Mesendoderm (in vitro differentiated cells): ENCODE measurements at regions not wholly inside any gene's neighbourhood (a gene's known extent, or its start where the extent isn't known, plus 50 kb on each side); places are given as distances from the start of the nearest gene placed in this dataset.

Source experiments
- DNase-seq: peaks from one replicate; pipeline ENCODE4 v3.0.0; 2013
- H2AK5ac ChIP-seq: 2 replicates; pipeline ENCODE4 v1.6.1; 2013; ENCODE audit warnings: low read length, inconsistent platforms
- H2BK120ac ChIP-seq: 2 replicates; pipeline ENCODE4 v1.6.1; 2013; ENCODE audit warnings: low read depth, mild to moderate bottlenecking, low read length, moderate library complexity, mixed read lengths
- H2BK15ac ChIP-seq: replicated peaks from 2 replicates; pipeline ENCODE4 v1.6.1; 2013; ENCODE audit warnings: low read depth, mild to moderate bottlenecking, moderate library complexity
- H2BK5ac ChIP-seq: 2 replicates; pipeline ENCODE4 v1.6.1; 2013; ENCODE audit warnings: low read length, inconsistent platforms
- H3K18ac ChIP-seq: 2 replicates; pipeline ENCODE4 v1.6.1; 2013; ENCODE audit warnings: mild to moderate bottlenecking, low read length, mixed read lengths
- H3K23ac ChIP-seq: one replicate; pipeline ENCODE4 v1.6.1; 2013; ENCODE audit warnings: low read length
- H3K27ac ChIP-seq: 2 replicates; pipeline ENCODE4 v1.5.1; 2013; ENCODE audit warnings: low read depth, mild to moderate bottlenecking, inconsistent platforms, low read length, moderate library complexity
- H3K27me3 ChIP-seq: 2 replicates; pipeline ENCODE4 v1.6.1; 2013; ENCODE audit warnings: low read length, control low read depth, mild to moderate bottlenecking, inconsistent platforms; ENCODE audit not compliant: insufficient read depth, poor library complexity
- H3K36me3 ChIP-seq: 2 replicates; pipeline ENCODE4 v1.6.1; 2013; ENCODE audit warnings: low read length, inconsistent platforms; ENCODE audit not compliant: control insufficient read depth, insufficient read depth
- H3K4ac ChIP-seq: one replicate; pipeline ENCODE4 v1.6.1; 2013; ENCODE audit warnings: low read depth, mild to moderate bottlenecking, low read length, moderate library complexity
- H3K4me1 ChIP-seq: 2 replicates; pipeline ENCODE4 v1.6.1; 2013; ENCODE audit warnings: low read depth, low read length, inconsistent platforms; ENCODE audit not compliant: control insufficient read depth
- H3K4me2 ChIP-seq: 2 replicates; pipeline ENCODE4 v1.6.1; 2013; ENCODE audit warnings: low read length
- H3K4me3 ChIP-seq: 2 replicates; pipeline ENCODE4 v1.5.1; 2013; ENCODE audit warnings: mild to moderate bottlenecking, low read length
- H3K56ac ChIP-seq: one replicate; pipeline ENCODE4 v1.6.1; 2013; ENCODE audit warnings: low read length
- H3K79me1 ChIP-seq: 2 replicates; pipeline ENCODE4 v1.6.1; 2013; ENCODE audit warnings: low read length, inconsistent platforms
- H3K79me2 ChIP-seq: 2 replicates; pipeline ENCODE4 v1.6.1; 2013; ENCODE audit warnings: mild to moderate bottlenecking, low read length; ENCODE audit not compliant: control insufficient read depth, insufficient read depth
- H3K9ac ChIP-seq: 2 replicates; pipeline ENCODE4 v1.6.1; 2013; ENCODE audit warnings: low read length, inconsistent platforms
- H4K5ac ChIP-seq: one replicate; pipeline ENCODE4 v1.6.1; 2013; ENCODE audit warnings: low read length
- H4K8ac ChIP-seq: one replicate; pipeline ENCODE4 v1.6.1; 2013; ENCODE audit warnings: low read depth, mild to moderate bottlenecking, control low read depth, low read length, moderate library complexity
- WGBS: extraction: QIAGEN DNeasy Blood & Tissue Kit; methylation state at CpG from one replicate; pipeline ENCODE4 v1.1.7; 2013; ENCODE audit warnings: low lambda C conversion rate, missing lambda C conversion rate; ENCODE audit not compliant: insufficient coverage; ENCODE audit errors: extremely low coverage; 5-methylcytosine and 5-hydroxymethylcytosine counted together

DNA sequence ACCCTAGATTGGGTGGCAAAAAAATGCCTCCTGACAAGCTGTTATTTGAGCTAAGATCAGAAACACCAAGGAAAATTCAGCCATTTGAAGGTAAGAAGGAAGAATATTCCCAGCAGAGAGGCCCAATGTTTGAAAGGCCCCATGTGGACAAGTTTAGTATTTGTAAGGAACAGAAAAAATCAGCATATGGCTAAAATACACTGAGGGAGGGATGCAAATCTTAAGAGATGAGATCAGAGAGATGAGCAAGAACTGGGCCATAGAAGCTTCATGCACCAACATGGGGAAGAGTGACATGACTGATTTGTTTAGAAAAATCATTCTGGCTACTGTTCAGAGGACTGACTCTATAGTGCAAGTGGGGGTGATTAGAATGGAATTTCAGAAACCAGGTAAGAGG, 496.8 kb upstream of the SOX5 start:
- H2BK120ac ChIP-seq: no peak overlapping the region
- H3K4me2 ChIP-seq: no peak overlapping the region
- no peak for DNase-seq
- H3K4me3 ChIP-seq: no peak overlapping the region
- H3K79me2 ChIP-seq: no peaks in the 10 kb centered on the region
- no peak overlapping the region for H4K5ac ChIP-seq
- H3K56ac ChIP-seq: no peak overlapping the region
- no peak overlapping the region for H3K18ac ChIP-seq
- H3K79me1 ChIP-seq: no peaks in the 10 kb centered on the region
- no peaks in the 10 kb centered on the region for H3K36me3 ChIP-seq
- no peaks in the 10 kb centered on the region for H3K27me3 ChIP-seq
- H3K27ac ChIP-seq: no peak overlapping the region
- H3K4ac ChIP-seq: no peak overlapping the region
- H3K23ac ChIP-seq: no peak overlapping the region
- no peak overlapping the region for H2BK15ac ChIP-seq
- H3K9ac ChIP-seq: no peak overlapping the region
- no peak overlapping the region for H2AK5ac ChIP-seq
- no peak overlapping the region for H4K8ac ChIP-seq
- no peaks in the 10 kb centered on the region for H3K4me1 ChIP-seq
- no peak overlapping the region for H2BK5ac ChIP-seq

DNA sequence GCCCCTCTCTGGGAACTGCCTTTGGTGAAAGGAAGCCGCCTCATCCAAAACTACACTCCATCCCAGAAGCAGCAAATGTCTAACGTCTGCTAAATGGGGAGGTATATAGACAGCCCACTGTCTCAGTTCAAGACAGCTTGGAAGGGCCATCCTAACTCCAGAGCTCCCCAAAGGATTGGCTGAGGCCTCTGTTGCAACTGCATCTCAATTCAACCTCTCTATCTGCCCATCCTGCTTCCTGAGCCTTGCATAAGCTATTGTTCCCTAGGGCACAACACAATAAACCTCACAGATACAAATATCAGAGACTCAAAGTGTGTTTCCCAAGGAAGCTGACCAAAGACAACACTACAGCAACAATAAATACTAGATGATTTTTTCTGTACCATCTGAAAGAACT, 495.2 kb upstream of the SOX5 start:
- no peak overlapping the region for H4K8ac ChIP-seq
- H3K79me1 ChIP-seq: no peaks in the 10 kb centered on the region
- no peak overlapping the region for H3K18ac ChIP-seq
- H3K27me3 ChIP-seq: no peaks in the 10 kb centered on the region
- H2BK5ac ChIP-seq: no peak overlapping the region
- H4K5ac ChIP-seq: no peak overlapping the region
- H3K4me2 ChIP-seq: no peak overlapping the region
- DNase-seq: no peak
- H3K9ac ChIP-seq: no peak overlapping the region
- H3K27ac ChIP-seq: no peak overlapping the region
- H3K4me1 ChIP-seq: no peaks in the 10 kb centered on the region
- H2BK120ac ChIP-seq: no peak overlapping the region
- H2BK15ac ChIP-seq: no peak overlapping the region
- WGBS: no CpG with 5 or more reads among the region's 2 CpGs
- no peak overlapping the region for H3K4ac ChIP-seq
- H3K23ac ChIP-seq: no peak overlapping the region
- H3K36me3 ChIP-seq: no peaks in the 10 kb centered on the region
- H3K79me2 ChIP-seq: no peaks in the 10 kb centered on the region
- no peak overlapping the region for H2AK5ac ChIP-seq
- H3K56ac ChIP-seq: no peak overlapping the region
- H3K4me3 ChIP-seq: no peak overlapping the region

DNA sequence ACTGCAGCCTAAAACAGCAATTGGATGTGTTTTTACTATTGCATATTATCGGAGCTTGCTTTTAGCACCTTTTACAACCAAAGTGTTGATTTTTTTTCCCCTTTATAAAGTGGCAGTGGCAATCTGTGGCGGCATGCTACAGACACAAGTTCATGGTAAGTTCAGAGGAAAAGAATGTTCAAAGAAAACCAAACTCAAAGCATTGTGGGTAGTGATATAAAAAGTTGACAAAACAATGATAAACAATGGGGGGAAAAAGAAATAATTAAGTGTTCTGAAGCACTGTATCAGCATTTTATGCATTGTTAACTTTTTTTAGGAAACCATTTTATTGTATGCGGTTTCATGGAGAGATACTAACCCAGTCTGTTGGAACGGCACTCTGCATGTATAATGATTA, 492.0 kb upstream of the SOX5 start:
- Histone ChIP-seq H4K8ac (no peak overlapping the region), H4K5ac (no peak overlapping the region), H3K23ac (no peak overlapping the region), H3K4me2 (no peak overlapping the region), H3K56ac (no peak overlapping the region), H3K4me1 (no peaks in the 10 kb centered on the region), H3K36me3 (no peaks in the 10 kb centered on the region), H2BK5ac (no peak overlapping the region), H3K18ac (no peak overlapping the region), H3K4me3 (no peak overlapping the region), H3K79me1 (no peaks in the 10 kb centered on the region), H2AK5ac (no peak overlapping the region), H3K27ac (no peak overlapping the region), H2BK120ac (no peak overlapping the region), H3K9ac (no peak overlapping the region), H3K4ac (no peak overlapping the region), H3K79me2 (no peaks in the 10 kb centered on the region), H3K27me3 (no peaks in the 10 kb centered on the region), H2BK15ac (no peak overlapping the region)
- no peak for DNase-seq
- no CpG with 5 or more reads among the region's 4 CpGs for WGBS

DNA sequence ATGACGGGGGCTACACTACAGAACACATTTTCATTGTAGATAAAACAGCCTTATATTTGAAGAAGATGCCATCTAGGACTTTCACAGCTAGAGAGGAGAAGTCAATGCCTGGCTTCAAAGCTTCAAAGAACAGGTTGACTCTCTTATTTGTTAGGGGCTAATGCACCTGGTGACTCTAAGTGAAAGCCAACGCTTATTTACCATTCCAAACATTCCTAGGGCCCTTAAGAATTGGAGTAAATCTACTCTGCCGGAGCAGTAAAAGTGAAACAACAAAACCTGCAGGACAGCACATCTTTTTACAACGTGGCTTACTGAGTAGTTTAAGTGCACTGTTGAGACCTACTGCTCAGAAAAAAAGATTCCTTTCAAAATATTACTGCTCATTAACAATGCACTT, 487.2 kb upstream of the SOX5 start:
- no peak for DNase-seq
- no CpG with 5 or more reads among the region's 4 CpGs for WGBS

DNA sequence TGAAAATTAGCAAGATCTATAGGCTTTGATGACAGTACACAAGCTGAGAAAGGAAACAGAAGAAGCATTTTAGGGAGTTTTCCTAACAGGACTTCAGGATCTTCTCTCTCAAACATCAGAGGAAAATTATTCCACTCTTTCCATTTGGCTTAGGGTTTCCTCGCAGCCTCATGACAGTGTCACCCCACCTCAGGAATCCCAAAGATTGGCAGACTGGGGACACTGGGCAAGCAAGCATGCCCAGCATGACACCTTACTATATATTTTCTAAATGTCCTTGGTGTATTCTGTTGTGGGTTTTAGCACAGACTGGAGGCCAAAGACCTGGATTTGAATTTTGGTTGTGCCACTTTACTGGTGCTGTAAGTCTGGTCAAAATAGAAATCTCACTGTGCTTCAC, 482.4 kb upstream of the SOX5 start:
- Histone ChIP-seq H3K79me2 (no peaks in the 10 kb centered on the region), H2AK5ac (no peak overlapping the region), H3K23ac (no peak overlapping the region), H3K18ac (no peak overlapping the region), H3K4me1 (no peaks in the 10 kb centered on the region), H4K5ac (no peak overlapping the region), H2BK5ac (no peak overlapping the region), H4K8ac (no peak overlapping the region), H3K27ac (no peak overlapping the region), H3K9ac (no peak overlapping the region), H3K27me3 (no peaks in the 10 kb centered on the region), H3K79me1 (no peaks in the 10 kb centered on the region), H3K4me3 (no peak overlapping the region), H3K4me2 (no peak overlapping the region), H2BK120ac (no peak overlapping the region), H3K56ac (no peak overlapping the region), H2BK15ac (no peak overlapping the region), H3K36me3 (no peaks in the 10 kb centered on the region), H3K4ac (no peak overlapping the region)
- no CpG with 5 or more reads among the region's 1 CpG for WGBS
- no peak for DNase-seq

More for the DNA sequence above, 487.2 kb upstream of the SOX5 start:
- Histone ChIP-seq H4K8ac (no peak overlapping the region), H3K4ac (no peak overlapping the region), H3K56ac (no peak overlapping the region), H3K27me3 (no peaks in the 10 kb centered on the region), H3K79me1 (no peaks in the 10 kb centered on the region), H3K36me3 (no peaks in the 10 kb centered on the region), H2BK15ac (no peak overlapping the region), H3K4me2 (no peak overlapping the region), H2BK120ac (no peak overlapping the region), H3K9ac (no peak overlapping the region), H2BK5ac (no peak overlapping the region), H3K4me1 (no peaks in the 10 kb centered on the region), H3K27ac (no peak overlapping the region), H2AK5ac (no peak overlapping the region), H3K18ac (no peak overlapping the region), H3K23ac (no peak overlapping the region), H3K79me2 (no peaks in the 10 kb centered on the region), H4K5ac (no peak overlapping the region), H3K4me3 (no peak overlapping the region)

DNA sequence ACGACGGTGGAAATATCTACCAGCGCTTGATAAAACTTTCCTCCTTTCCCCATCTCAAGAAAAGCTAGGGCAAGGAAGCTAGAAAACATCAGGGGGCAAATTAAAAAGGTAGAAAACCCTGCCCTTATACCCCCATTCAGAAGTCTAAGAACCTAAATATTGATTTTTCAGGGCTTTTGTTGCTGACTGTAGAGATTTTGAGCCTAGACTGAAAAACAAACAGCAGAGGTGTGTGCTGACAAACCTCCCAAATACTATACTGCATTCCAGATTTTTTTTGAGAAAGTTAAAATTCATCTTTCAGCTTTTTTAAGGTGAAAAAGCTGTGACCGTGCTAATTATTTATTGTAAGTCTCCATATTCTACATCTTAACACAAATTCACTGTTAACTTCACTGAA, 478.3 kb upstream of the SOX5 start:
- Histone ChIP-seq H3K9ac (no peak overlapping the region), H3K23ac (no peak overlapping the region), H2BK120ac (no peak overlapping the region), H3K18ac (no peak overlapping the region), H3K27me3 (no peaks in the 10 kb centered on the region), H3K79me2 (no peaks in the 10 kb centered on the region), H3K56ac (no peak overlapping the region), H4K5ac (no peak overlapping the region), H3K4ac (no peak overlapping the region), H3K79me1 (no peaks in the 10 kb centered on the region), H3K4me3 (no peak overlapping the region), H3K36me3 (no peaks in the 10 kb centered on the region), H3K4me2 (no peak overlapping the region), H3K4me1 (no peaks in the 10 kb centered on the region), H2AK5ac (no peak overlapping the region), H2BK5ac (no peak overlapping the region), H4K8ac (no peak overlapping the region), H3K27ac (no peak overlapping the region), H2BK15ac (no peak overlapping the region)
- no CpG with 5 or more reads among the region's 4 CpGs for WGBS
- no peak for DNase-seq
